ENCODE measurements at regions not wholly inside any gene's neighbourhood (a gene's known extent, or its start where the extent isn't known, plus 50 kb on each side); places are given as distances from the start of the nearest gene placed in this dataset.
A peak's percentile ranks its signal among the peaks of the same experiment; 100 is the strongest.

GRCh38 chr2:14424478-14425390, 207.8 kb upstream of the LRATD1 start:
- DNase-seq (ENCODE audit: low read depth), result no peak

DNA sequence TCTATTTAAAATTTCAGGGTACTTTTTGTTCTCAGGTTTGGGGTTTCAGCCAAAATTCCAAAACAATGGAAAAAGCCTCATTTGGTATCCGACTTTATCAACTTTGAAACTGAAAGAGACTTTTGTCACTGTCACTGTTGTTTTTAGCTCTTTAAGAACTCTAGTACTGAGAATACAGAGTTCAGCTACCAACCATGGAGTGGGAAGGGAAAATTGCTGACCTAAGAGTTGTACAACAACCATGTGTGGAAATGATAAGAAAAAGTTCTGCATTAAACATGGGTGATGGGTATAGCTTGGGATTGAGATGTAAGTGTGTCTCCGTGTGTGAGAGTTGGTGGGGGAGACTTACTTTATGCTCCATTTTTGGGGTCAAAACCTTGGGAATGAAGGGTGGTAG, 206.6 kb upstream of the LRATD1 start:
- no peak for DNase-seq (ENCODE audit: low read depth)

GRCh38 chr2:14428056-14428455, 204.5 kb upstream of the LRATD1 start:
- DNase-seq (ENCODE audit: low read depth), result peak; percentile 70

DNA sequence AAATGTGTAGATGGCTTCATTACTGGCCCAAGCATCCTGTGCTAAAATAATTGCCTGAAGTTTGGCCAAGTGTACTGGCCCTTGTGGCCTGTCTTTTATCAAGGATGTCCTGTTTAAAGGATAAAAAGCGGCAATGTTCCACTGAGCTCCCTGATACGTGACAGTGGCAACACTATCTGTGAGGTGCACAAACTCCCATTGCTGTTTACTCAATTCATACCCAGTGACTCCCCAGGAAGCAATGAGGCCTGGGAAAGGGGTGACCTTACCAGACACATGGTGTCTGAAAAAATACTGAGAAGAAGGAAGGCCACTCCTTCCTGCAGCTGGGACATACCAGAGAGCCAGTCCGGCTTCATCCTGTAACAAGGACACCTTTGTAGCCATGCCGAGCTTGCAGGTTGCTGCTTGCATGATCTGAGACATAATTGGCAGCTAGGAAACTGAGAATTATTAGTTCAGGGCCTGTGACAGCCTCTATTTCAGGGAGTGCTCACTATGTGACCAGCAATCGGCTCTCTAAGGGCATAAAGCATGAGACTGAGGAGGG, 198.5 kb upstream of the LRATD1 start:
- DNase-seq (ENCODE audit: low read depth), result no peak

DNA sequence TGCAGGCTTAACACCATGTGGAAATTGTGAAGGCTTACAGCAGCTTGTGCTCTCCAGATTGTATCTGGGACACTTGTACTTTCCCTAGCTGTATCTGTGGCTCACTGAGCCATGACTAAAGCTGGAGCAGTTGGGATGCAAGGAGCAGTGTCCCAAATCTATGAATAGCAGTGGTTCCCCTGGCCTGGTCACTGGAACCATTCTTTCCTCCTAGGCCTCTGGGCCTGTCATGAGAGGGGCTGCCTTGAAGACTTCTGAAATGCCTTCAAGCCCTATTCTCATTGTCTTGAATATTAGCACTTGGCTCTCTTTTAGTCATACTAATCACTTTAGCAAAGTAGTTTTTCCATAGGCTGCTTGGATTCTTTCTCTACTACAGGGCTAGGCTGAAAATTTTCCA, 186.8 kb upstream of the LRATD1 start:
- DNase-seq (ENCODE audit: low read depth), result no peak

DNA sequence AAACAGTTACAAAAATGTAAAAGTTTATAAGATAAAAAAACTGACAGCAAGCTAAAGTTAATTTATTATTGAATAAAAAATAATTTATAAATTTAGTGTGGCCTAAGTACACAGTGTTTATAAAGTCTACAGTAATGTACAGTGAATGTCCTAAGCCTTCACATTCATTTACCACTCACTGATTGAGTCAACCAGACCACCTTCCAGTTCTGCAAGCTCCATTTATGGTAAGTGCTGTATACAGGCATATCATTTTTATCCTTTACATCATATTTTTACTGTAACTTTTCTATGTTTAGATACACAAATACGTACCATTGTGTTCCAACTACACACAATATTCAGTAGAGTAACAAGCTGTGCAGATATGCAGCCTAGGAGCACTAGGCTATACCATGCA, 184.2 kb upstream of the LRATD1 start:
- no peak for DNase-seq (ENCODE audit: low read depth)

- peak; percentile 14 for DNase-seq (ENCODE audit: low read depth)
These were observed 181.2 kb upstream of the LRATD1 start for GRCh38 chr2:14451312-14451711.

- DNase-seq (ENCODE audit: low read depth), result peak; percentile 6
These were observed 178.3 kb upstream of the LRATD1 start for GRCh38 chr2:14454202-14454601.

DNA sequence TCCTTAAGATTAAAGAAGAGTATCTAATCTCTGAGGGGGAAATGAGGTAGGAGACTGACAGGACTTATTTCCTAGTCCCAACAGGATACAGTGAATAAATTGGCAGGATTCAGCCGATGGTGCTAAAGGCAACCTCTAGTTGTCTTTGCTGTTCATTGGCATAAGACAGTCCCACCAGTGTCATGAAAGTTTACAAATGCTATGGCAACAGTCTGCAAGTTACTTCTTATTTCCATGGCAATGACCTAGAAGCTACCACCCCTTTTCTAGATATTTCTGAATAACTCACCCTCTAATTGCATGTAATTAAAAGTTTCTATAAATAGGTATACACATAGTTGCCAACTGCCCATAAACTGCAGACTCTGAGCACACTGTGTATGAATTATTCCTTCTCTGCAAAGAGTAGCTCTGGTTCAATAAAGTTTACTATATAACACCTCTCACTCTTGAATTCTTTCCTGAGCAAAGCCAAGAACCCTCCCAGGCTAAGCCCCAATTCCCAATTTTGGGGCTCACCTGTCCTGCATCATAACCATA, 172.7 kb upstream of the LRATD1 start:
- DNase-seq (ENCODE audit: low read depth), result no peak

- DNase-seq (ENCODE audit: low read depth), result peak; percentile 37
These were observed 156.5 kb upstream of the LRATD1 start for GRCh38 chr2:14475994-14476393.

GRCh38 chr2:14479486-14479885, 153.0 kb upstream of the LRATD1 start:
- DNase-seq (ENCODE audit: low read depth), result no peak

- no peak for DNase-seq (ENCODE audit: low read depth)
These were observed 152.4 kb upstream of the LRATD1 start for GRCh38 chr2:14480120-14480519.

- DNase-seq (ENCODE audit: low read depth), result no peak
These were observed 151.6 kb upstream of the LRATD1 start for GRCh38 chr2:14480906-14481305.

DNA sequence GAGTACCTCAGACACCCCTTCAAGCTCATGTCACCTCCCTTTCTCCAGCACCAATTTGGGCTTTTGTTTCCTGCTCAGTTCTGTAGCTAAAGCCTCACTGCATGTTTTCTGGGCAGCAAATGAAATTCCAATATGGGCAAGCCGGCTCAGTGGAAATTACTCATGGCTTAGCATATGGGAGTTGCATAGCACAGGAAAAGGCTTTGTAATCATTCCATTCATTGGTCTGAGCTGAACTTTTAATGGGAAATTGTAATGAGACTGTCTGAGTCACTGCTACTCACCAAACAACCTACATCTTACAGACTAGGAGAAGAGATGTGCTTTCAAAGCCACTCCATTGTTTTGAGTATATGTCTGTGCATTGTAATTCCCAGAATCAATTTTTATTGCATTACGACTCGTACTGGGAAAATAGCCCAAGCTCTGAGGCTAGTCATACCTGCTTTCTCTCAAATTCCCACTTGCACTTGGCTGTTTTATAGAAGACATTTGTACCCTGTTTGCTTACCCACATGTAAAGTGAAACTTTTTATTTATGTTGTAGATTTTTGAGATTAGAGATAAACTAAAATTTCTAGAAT, 139.5 kb upstream of the LRATD1 start:
- peak; percentile 90 for DNase-seq (ENCODE audit: low read depth)

GRCh38 chr2:14494759-14495158, 137.8 kb upstream of the LRATD1 start:
- DNase-seq (ENCODE audit: low read depth), result no peak

DNA sequence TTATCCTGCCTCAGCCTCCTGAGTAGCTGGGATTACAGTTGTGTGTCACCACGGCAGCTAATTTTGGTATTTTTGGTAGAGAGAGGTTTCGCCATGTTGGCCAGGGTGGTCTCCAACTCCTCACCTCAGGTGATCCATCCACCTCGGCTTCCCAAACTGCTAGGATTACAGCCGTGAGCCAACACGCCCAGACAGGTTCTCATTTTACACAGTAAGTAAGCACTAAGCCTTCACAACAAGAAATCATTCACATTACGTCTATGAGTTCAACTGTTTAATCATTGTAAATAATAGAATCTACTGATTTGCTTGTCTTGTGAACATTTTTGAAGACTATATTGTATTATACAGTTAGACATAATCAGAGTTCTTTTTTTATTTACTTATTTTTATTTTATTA, 131.5 kb upstream of the LRATD1 start:
- DNase-seq (ENCODE audit: low read depth), result no peak

- peak; percentile 68 for DNase-seq (ENCODE audit: low read depth)
These were observed 125.6 kb upstream of the LRATD1 start for GRCh38 chr2:14506955-14507354.

DNA sequence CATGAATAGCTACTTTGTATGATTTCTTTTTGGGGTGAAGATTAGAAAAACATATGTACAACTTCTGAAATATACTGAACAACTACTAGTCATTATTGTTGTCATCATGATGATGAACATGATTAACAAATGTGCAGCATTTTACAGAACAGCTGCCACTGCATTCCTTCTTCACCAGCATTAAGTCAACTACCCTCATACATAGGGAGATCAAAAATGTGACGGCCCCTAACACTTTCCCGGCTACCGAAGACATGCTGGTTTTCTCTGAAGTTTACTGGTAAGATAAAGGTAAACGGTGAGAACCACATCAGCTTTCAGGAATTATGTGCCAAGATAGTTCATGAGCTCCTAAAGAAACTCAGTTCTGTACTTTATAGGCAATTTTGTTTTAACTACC, 121.0 kb upstream of the LRATD1 start:
- no peak for DNase-seq (ENCODE audit: low read depth)

DNA sequence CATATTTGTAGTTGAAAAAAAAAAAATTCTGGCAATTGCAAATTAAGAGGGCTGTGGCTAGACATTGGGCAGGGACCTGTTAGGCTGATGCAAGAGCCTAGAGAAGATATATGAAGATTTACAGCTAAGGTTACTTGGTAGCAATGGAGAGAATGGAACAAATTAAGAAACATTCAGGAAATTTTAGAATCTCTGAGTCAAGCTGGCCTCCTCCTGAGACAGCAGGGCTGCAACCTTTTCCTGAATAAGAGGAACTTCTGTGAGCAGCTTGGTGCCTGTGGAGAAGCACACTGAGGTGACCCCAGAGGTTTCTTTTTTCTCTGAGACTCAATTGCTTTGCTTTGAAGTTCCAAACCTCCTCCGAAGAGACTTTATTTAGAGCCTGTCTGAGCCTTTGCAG, 118.6 kb upstream of the LRATD1 start:
- no peak for DNase-seq (ENCODE audit: low read depth)

DNA sequence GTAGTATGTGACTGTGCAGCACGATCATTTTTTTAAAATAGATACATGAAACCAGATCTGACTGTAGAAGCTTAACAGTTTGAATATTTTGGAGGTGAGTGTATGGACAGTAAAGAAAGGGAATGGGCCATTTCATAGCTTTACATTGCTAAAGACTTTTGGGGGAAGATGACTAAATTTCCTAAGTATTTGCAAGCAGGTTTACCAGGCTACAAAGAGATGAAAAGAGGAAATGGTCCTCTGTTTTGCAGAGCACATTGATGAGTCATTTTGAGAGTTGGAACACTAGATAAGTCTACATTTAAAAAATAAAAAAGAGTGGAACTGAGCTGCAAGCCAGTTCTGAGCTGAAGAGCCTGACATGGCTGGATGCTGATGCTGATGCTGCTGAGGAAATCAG, 115.7 kb upstream of the LRATD1 start:
- DNase-seq (ENCODE audit: low read depth), result peak; percentile 84

- DNase-seq (ENCODE audit: low read depth), result no peak
These were observed 114.8 kb upstream of the LRATD1 start for GRCh38 chr2:14517731-14518130.

GRCh38 chr2:14520385-14520945, 112.1 kb upstream of the LRATD1 start:
- no peak for DNase-seq (ENCODE audit: low read depth)

All from RPMI7951 (cell line).